A549 (cell line): ENCODE measurements at regions not wholly inside any gene's neighbourhood (a gene's known extent, or its start where the extent isn't known, plus 50 kb on each side); places are given as distances from the start of the nearest gene placed in this dataset.

ENCODE experiments used
- ATAC-seq, 2 experiments: fragments of 200-7000 bp in 1 of 2; fragments of >200 bp in 1 of 2; cut with Nextera tagmentation in 1 of 2; cut with Tn5 transposase in 1 of 2; 3 replicates each; pipeline versions ENCODE4 v1.8.0 to v1.9.1; 2018 to 2020; ENCODE audit warnings: mild to moderate bottlenecking in 1 of 2, moderate library complexity in 1 of 2
- CTCF ChIA-PET: fragments of 300-600 bp; sonication (Branson Sonifier 250); formaldehyde crosslinking; extraction: SDS; loops from one replicate; lab custom pipeline; 2021; ENCODE audit warnings: antibody characterized with exemption, inconsistent platforms; lab: Yijun Ruan, JAX
- POLR2A ChIA-PET: fragments of 350-600 bp; formaldehyde crosslinking; extraction: SDS; loops from one replicate; lab custom pipeline; 2021; ENCODE audit warnings: antibody characterized with exemption, inconsistent platforms; lab: Yijun Ruan, JAX
- DNase-seq, 2 experiments: peaks; one replicate each; pipeline versions ENCODE4 v3.0.0 to v3.0.0-alpha.2; 2011 to 2016; ENCODE audit warnings: low read depth in 1 of 2, low spot score in 1 of 2
- FAIRE-seq: peaks from 2 replicates; lab custom pipeline; 2011; peaks lifted over from hg19 to GRCh38; lab: Jason Lieb, UNC
- H3K27ac ChIP-seq, 2 experiments: fragments of >200 bp; sonication (Bioruptor Twin); formaldehyde crosslinking; 3 replicates each; pipeline ENCODE4 v1.5.1; 2016 to 2017
- H3K4me1 ChIP-seq: fragments of >200 bp; sonication (Bioruptor Twin); formaldehyde crosslinking; 3 replicates; pipeline ENCODE4 v1.6.1; 2016
- H3K4me2 ChIP-seq: fragments of >200 bp; sonication (Bioruptor Twin); formaldehyde crosslinking; 3 replicates; pipeline ENCODE4 v1.6.1; 2016
- H3K4me3 ChIP-seq: fragments of >200 bp; sonication (Bioruptor Twin); formaldehyde crosslinking; 3 replicates; pipeline ENCODE4 v1.5.1; 2016
- H3K9me3 ChIP-seq: fragments of >200 bp; sonication (Bioruptor Twin); formaldehyde crosslinking; 3 replicates; pipeline ENCODE4 v1.6.1; 2016
- CBX8 ChIP-seq: fragments of 200-600 bp; sonication (generic); IDR thresholded peaks from 2 replicates; pipeline ENCODE4 v1.6.1; 2016
- CEBPB ChIP-seq, 2 experiments: fragments of >200 bp in 1 of 2; sonication (Bioruptor Twin) in 1 of 2; formaldehyde crosslinking in 1 of 2; IDR thresholded peaks; 2 replicates each; pipeline ENCODE4 v1.6.1; 2012 to 2016
- CHD4 ChIP-seq: fragments of 200-600 bp; sonication (generic); IDR thresholded peaks from 2 replicates; pipeline ENCODE4 v1.6.1; 2016; ENCODE audit warnings: antibody characterized with exemption, mild to moderate bottlenecking, borderline replicate concordance
- EHF ChIP-seq: fragments of 250-450 bp; sonication (Bioruptor Pico); IDR thresholded peaks from 2 replicates; pipeline ENCODE4 v1.5.0; 2020; ENCODE audit warnings: mild to moderate bottlenecking
- FOXS1 ChIP-seq: fragments of 250-450 bp; sonication (Bioruptor Pico); IDR thresholded peaks from 2 replicates; pipeline ENCODE4 v1.5.0; 2020; ENCODE audit warnings: mild to moderate bottlenecking, moderate library complexity
- GATA3 ChIP-seq: IDR thresholded peaks from 2 replicates; pipeline ENCODE4 v1.6.1; 2012; ENCODE audit warnings: borderline replicate concordance
- HDAC2 ChIP-seq: fragments of 200-600 bp; sonication (generic); IDR thresholded peaks from 2 replicates; pipeline ENCODE4 v1.6.1; 2016
- HOXB5 ChIP-seq: fragments of 250-450 bp; sonication (Bioruptor Pico); IDR thresholded peaks from 2 replicates; pipeline ENCODE4 v1.5.0; 2020; ENCODE audit warnings: mild to moderate bottlenecking, moderate library complexity
- JUN ChIP-seq, 2 experiments: fragments of >200 bp; sonication (Bioruptor Twin); formaldehyde crosslinking; IDR thresholded peaks; 2 replicates in 1 of 2; 3 replicates in 1 of 2; pipeline ENCODE4 v1.6.1; 2016 to 2017
- MAFK ChIP-seq: fragments of 450-650 bp; IDR thresholded peaks from 2 replicates; pipeline ENCODE4 v1.6.1; 2014; ENCODE audit not compliant: partially characterized antibody
- NFE2L2 ChIP-seq: fragments of 150-350 bp; conservative IDR thresholded peaks from 2 replicates; pipeline ENCODE4 v1.6.1; 2014; ENCODE audit warnings: low read length
- NPAS2 ChIP-seq: fragments of 250-450 bp; sonication (Bioruptor Pico); IDR thresholded peaks from 2 replicates; pipeline ENCODE4 v1.8.0; 2022; ENCODE audit warnings: mild to moderate bottlenecking, moderate library complexity, borderline replicate concordance
- NR3C1 ChIP-seq: fragments of >200 bp; sonication (Bioruptor Twin); formaldehyde crosslinking; IDR thresholded peaks from 3 replicates; pipeline ENCODE4 v1.6.1; 2017
- PHF8 ChIP-seq: fragments of 200-600 bp; sonication (generic); IDR thresholded peaks from 2 replicates; pipeline ENCODE4 v1.6.1; 2016; ENCODE audit warnings: low read depth, mild to moderate bottlenecking, antibody characterized with exemption, moderate library complexity, borderline replicate concordance
- POLR2A ChIP-seq: IDR thresholded peaks from 2 replicates; pipeline ENCODE4 v1.6.1; 2012; ENCODE audit warnings: mild to moderate bottlenecking, low read length
- POLR2AphosphoS2 ChIP-seq: conservative IDR thresholded peaks from 2 replicates; pipeline ENCODE4 v1.6.1; 2012; ENCODE audit warnings: low read length, improper control_type of control experiment, inconsistent platforms
- RAD21 ChIP-seq, 2 experiments: fragments of >200 bp in 1 of 2; sonication (Bioruptor Twin) in 1 of 2; formaldehyde crosslinking in 1 of 2; IDR thresholded peaks in 1 of 2; conservative IDR thresholded peaks in 1 of 2; 2 replicates in 1 of 2; 3 replicates in 1 of 2; pipeline ENCODE4 v1.6.1; 2012 to 2018; ENCODE audit warnings: inconsistent platforms in 1 of 2
- RARB ChIP-seq: fragments of 250-450 bp; sonication (Bioruptor Pico); IDR thresholded peaks from 2 replicates; pipeline ENCODE4 v1.8.0; 2021; ENCODE audit warnings: mild to moderate bottlenecking, moderate library complexity
- RFX5 ChIP-seq: fragments of 450-650 bp; IDR thresholded peaks from 2 replicates; pipeline ENCODE4 v1.7.1; 2014; ENCODE audit warnings: antibody characterized with exemption, mild to moderate bottlenecking, moderate library complexity
- RNF2 ChIP-seq: fragments of 200-600 bp; sonication (generic); IDR thresholded peaks from 2 replicates; pipeline ENCODE4 v1.6.1; 2016; ENCODE audit warnings: low read depth, mild to moderate bottlenecking, antibody characterized with exemption, moderate library complexity, borderline replicate concordance
- ZC3H11A ChIP-seq: fragments of 450-650 bp; IDR thresholded peaks from 2 replicates; pipeline ENCODE4 v1.6.1; 2014; ENCODE audit warnings: antibody characterized with exemption, mild to moderate bottlenecking
- ZNF302 ChIP-seq: fragments of 250-450 bp; sonication (Bioruptor Pico); IDR thresholded peaks from 2 replicates; pipeline ENCODE4 v1.9.0; 2021; ENCODE audit warnings: inconsistent platforms, mild to moderate bottlenecking, moderate library complexity
- ZSCAN20 ChIP-seq: fragments of 250-450 bp; sonication (Bioruptor Pico); IDR thresholded peaks from 2 replicates; pipeline ENCODE4 v1.8.0; 2022; ENCODE audit warnings: mild to moderate bottlenecking, moderate library complexity
- WGBS: methylation state at CpG from one replicate; pipeline ENCODE4 v1.1.6; 2017; ENCODE audit errors: missing lambda C conversion rate; 5-methylcytosine and 5-hydroxymethylcytosine counted together
- TF ChIP-seq, protein P1 (sequence below): fragments of 250-450 bp; sonication (Bioruptor Pico); IDR thresholded peaks from 2 replicates; pipeline ENCODE4 v1.5.0; 2020; ENCODE audit warnings: low read depth, mild to moderate bottlenecking, moderate library complexity
- TF ChIP-seq, protein P2 (sequence below): fragments of 200-600 bp; sonication (generic); IDR thresholded peaks from 2 replicates; pipeline ENCODE4 v1.6.1; 2016; ENCODE audit warnings: antibody characterized with exemption, mild to moderate bottlenecking, moderate library complexity
- TF ChIP-seq, protein P3 (sequence below): fragments of >200 bp; sonication (Bioruptor Twin); formaldehyde crosslinking; IDR thresholded peaks from 3 replicates; pipeline ENCODE4 v1.6.1; 2016
- TF ChIP-seq, protein P4 (sequence below): IDR thresholded peaks from 2 replicates; pipeline ENCODE4 v1.6.1; 2012; ENCODE audit warnings: low read depth, borderline replicate concordance

DNA sequence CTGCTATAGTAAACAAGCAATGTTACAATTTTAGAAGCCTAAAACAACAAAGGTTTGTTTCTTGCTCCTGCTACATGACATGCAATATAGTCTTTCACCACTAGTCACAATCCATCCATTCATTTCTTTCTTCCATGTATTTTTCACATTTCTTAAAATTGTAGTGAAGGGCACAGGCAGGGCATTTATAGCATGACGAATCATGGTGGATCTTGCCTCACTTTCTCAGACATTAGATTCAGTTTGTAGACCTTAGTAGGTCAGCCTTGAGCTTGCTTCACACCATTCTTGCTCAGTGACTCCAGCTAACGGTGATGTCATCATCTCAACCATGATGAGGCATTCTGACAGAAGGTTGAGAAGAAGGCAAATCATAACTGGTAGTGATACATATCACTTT, 546.8 kb downstream of the TBL1XR1 start:
- FAIRE-seq, result no peak
- TF ChIP-seq, protein P1, sequence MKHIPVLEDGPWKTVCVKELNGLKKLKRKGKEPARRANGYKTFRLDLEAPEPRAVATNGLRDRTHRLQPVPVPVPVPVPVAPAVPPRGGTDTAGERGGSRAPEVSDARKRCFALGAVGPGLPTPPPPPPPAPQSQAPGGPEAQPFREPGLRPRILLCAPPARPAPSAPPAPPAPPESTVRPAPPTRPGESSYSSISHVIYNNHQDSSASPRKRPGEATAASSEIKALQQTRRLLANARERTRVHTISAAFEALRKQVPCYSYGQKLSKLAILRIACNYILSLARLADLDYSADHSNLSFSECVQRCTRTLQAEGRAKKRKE (CRISPR knock-in tag), result no peak
- TF ChIP-seq RFX5, result no peak
- no peak for TF ChIP-seq ZSCAN20 (CRISPR knock-in tag)
- no peak for TF ChIP-seq ZC3H11A
- TF ChIP-seq, protein P2, sequence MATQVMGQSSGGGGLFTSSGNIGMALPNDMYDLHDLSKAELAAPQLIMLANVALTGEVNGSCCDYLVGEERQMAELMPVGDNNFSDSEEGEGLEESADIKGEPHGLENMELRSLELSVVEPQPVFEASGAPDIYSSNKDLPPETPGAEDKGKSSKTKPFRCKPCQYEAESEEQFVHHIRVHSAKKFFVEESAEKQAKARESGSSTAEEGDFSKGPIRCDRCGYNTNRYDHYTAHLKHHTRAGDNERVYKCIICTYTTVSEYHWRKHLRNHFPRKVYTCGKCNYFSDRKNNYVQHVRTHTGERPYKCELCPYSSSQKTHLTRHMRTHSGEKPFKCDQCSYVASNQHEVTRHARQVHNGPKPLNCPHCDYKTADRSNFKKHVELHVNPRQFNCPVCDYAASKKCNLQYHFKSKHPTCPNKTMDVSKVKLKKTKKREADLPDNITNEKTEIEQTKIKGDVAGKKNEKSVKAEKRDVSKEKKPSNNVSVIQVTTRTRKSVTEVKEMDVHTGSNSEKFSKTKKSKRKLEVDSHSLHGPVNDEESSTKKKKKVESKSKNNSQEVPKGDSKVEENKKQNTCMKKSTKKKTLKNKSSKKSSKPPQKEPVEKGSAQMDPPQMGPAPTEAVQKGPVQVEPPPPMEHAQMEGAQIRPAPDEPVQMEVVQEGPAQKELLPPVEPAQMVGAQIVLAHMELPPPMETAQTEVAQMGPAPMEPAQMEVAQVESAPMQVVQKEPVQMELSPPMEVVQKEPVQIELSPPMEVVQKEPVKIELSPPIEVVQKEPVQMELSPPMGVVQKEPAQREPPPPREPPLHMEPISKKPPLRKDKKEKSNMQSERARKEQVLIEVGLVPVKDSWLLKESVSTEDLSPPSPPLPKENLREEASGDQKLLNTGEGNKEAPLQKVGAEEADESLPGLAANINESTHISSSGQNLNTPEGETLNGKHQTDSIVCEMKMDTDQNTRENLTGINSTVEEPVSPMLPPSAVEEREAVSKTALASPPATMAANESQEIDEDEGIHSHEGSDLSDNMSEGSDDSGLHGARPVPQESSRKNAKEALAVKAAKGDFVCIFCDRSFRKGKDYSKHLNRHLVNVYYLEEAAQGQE, result no peak
- TF ChIP-seq HOXB5 (CRISPR knock-in tag), result no peak
- no peak for TF ChIP-seq CEBPB (IDR thresholded peaks at IDR 0.05)
- no peak for TF ChIP-seq ZNF302 (CRISPR knock-in tag)
- no peak for TF ChIP-seq NR3C1
- no peak for TF ChIP-seq NPAS2
- TF ChIP-seq MAFK, result no peak
- TF ChIP-seq RARB, result no peak
- no peak for TF ChIP-seq RNF2
- no peak for TF ChIP-seq POLR2AphosphoS2
- TF ChIP-seq POLR2A, result no peak
- TF ChIP-seq, all 56 proteins: peak for 0
- ChIA-PET POLR2A (no interaction called here), CTCF (interaction anchor here (0.6 kb wide), 1 partner anchor 145 kb away, joined by 3 read pairs; no protein-coding TSS in a partner anchor)
- DNase-seq (peak in 1 of 2 experiments; percentile 9), ATAC-seq (no peak)
- no peak overlapping the region for H3K4me2 ChIP-seq
- no peaks in the 10 kb centered on the region for H3K9me3 ChIP-seq
- 35% methylated on average over 2 of the region's 2 CpGs for WGBS
- no peak overlapping the region for H3K27ac ChIP-seq
- H3K4me1 ChIP-seq, result no peaks in the 10 kb centered on the region
- H3K4me3 ChIP-seq, result no peak overlapping the region

DNA sequence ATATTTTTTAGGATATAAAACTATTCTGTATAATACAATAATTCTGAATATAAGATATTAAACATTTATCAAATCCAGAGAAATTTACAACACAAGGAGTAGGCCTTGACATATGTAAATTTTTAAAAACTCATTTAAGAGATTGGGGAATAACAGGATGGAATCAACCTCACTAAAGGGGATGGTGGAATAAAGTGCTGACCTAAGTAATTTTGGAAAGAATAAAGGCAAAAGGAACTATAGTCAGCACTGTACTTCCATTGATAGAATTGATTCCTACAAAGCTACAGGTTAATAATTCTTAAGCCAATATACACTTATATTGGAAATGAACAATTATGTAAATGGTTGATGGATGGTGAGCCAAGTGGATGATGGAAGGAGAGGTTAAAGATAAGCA, 549.3 kb downstream of the TBL1XR1 start:
- ATAC-seq, result no peak
- no peak for FAIRE-seq
- Histone ChIP-seq H3K27ac (no peak overlapping the region), H3K4me1 (no peaks in the 10 kb centered on the region), H3K4me3 (no peak overlapping the region), H3K9me3 (no peaks in the 10 kb centered on the region), H3K4me2 (no peak overlapping the region)
- DNase-seq, result no peak
- POLR2A ChIA-PET, result no interaction called here
- CTCF ChIA-PET, result no interaction called here
- TF ChIP-seq NFE2L2 (no peak), MAFK (peak; percentile 79), GATA3 (no peak), HDAC2 (no peak), RAD21 (conservative IDR thresholded peaks at IDR 0.05 in 1 of 2, IDR thresholded peaks at IDR 0.05 in 1 of 2) (no peak), CHD4 (no peak), PHF8 (no peak)

DNA sequence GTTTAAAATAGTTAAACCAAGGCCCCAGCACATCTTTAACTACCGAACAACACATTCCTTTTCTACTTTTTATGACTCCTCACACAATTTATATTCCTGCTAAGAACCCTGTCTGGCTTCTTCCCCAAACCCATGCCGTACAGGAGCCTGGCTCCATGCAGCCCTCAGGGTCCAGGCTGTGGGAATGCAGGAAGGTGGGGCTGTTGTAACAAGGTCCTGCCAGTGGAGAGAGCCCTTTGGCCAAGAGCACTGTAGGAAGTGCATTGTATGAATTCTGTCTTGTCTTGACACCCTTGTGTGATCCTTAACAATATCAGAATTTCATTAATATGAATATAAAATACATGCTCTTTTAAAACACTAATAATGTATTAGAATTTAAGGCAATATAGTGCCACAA, 563.8 kb downstream of the TBL1XR1 start:
- ATAC-seq (no peak), FAIRE-seq (no peak), DNase-seq (no peak)
- ChIA-PET POLR2A (no interaction called here), CTCF (no interaction called here)
- WGBS, result 11% methylated on average over 2 of the region's 2 CpGs
- H3K27ac ChIP-seq, result no peak overlapping the region
- H3K4me3 ChIP-seq, result no peak overlapping the region
- no peak for TF ChIP-seq CBX8
- TF ChIP-seq JUN (IDR thresholded peaks at IDR 0.05), result no peak
- no peak for TF ChIP-seq CHD4
- no peak for TF ChIP-seq POLR2AphosphoS2
- TF ChIP-seq HOXB5 (CRISPR knock-in tag), result no peak
- TF ChIP-seq, protein P2, result no peak
- TF ChIP-seq, protein P3, sequence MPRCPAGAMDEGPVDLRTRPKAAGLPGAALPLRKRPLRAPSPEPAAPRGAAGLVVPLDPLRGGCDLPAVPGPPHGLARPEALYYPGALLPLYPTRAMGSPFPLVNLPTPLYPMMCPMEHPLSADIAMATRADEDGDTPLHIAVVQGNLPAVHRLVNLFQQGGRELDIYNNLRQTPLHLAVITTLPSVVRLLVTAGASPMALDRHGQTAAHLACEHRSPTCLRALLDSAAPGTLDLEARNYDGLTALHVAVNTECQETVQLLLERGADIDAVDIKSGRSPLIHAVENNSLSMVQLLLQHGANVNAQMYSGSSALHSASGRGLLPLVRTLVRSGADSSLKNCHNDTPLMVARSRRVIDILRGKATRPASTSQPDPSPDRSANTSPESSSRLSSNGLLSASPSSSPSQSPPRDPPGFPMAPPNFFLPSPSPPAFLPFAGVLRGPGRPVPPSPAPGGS, result no peak
- TF ChIP-seq FOXS1, result no peak
- no peak for TF ChIP-seq EHF (CRISPR knock-in tag)
- TF ChIP-seq, protein P4, sequence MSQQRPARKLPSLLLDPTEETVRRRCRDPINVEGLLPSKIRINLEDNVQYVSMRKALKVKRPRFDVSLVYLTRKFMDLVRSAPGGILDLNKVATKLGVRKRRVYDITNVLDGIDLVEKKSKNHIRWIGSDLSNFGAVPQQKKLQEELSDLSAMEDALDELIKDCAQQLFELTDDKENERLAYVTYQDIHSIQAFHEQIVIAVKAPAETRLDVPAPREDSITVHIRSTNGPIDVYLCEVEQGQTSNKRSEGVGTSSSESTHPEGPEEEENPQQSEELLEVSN, result no peak
- no peak overlapping the region for H3K4me2 ChIP-seq
- H3K9me3 ChIP-seq, result no peaks in the 10 kb centered on the region
- H3K4me1 ChIP-seq, result no peaks in the 10 kb centered on the region
